HG02870 (cell line): ENCODE measurements at regions not wholly inside any gene's neighbourhood (a gene's known extent, or its start where the extent isn't known, plus 50 kb on each side); places are given as distances from the start of the nearest gene placed in this dataset.

Experiments used
- ATAC-seq: cut with Tn5 transposase; IDR thresholded peaks from one replicate; pipeline ENCODE4 v1.9.1; 2021; ENCODE audit warnings: mild to moderate bottlenecking, moderate library complexity; ENCODE audit not compliant: unreplicated experiment

DNA sequence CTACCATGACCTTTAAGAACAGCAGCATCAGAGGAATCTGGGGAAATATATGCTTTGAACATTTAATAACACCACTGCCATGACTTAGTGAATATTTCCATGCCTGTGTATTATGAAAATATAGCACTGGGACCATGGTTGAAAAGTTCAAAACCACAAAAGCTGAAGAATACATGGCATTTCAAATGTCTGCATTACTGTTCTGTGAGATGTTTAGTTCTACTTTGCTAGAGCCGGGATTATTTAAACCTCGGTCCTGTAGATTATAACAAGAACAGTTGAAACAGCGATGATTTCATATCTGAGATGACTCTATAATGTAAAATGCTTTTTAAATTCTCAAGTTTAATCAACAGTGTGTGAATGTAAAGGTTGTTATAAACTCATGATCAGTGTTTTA, 126.7 kb upstream of the AGA start:
- ATAC-seq: no peak

DNA sequence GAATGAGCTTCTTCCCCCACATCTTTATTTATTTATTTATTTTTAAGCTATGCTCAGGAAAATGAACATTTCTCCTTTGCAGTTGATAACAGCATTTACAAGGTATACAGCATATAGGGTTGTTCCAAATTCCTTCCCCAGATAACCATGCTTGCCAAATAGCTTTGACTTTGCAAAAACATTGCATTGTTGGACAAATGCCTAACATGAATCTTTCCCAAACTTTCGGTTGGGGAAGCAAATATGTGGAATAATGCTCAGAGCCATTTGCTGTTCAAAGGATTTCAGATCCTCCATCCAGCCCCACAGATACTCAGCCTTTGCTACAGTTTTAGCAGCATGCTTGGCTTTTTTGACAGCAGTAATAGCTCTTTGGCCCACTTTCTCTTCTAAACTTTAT, 127.2 kb upstream of the AGA start:
- no peak for ATAC-seq

DNA sequence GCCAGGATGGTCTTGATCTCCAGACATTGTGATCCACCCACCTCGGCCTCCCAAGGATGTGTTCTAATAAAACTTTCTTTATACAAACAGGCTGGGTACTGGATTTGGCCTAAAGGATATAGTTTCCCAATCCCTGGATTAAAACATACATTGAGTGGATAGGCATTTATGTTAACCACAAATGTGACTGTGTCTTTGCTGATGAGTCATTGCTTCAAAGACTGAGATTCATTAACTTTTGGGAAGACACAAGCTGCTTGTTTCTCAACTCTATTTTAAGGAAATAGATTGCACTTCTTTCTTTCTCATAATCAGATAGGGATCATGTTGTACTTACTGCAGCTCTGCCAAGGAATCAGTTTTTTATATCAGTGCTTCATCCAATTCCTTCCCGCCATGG, 131.3 kb upstream of the AGA start:
- no peak for ATAC-seq

DNA sequence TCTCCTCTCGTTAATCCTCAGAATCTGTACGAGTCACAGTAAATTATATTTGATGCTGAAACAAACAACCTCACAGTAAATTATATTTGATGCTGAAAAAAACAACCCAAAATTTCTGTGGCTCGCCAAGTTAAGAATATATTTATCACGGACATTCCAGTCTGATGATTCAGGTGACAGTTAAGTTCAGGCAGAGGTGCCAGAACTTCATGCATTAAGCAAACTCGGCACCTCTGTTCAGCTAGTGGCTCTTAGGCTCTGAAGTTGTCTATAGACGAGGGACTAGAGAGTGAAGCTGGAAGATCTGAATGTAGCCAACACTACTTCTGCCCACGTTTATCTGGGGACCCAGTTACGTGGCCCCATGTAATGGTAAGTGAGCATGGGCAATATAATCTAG, 132.2 kb upstream of the AGA start:
- ATAC-seq: no peak

DNA sequence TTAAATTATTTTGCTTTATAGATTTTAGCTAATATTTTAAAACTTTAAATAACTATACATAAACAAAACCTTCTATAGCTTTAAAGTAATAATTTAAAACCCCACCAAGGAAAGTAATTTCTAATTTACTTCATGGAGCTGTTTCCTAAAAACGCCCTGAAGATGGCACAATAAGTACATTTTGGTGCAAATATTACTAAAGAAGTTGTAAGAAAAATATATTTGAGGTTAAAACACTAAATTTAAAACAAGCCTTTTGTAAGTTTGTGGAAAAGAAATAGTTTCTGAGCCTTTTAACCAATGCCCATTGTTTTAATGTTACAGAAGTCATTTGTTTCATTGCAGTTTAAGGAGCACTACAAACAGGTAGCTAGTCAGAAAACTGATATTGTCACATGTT, 137.4 kb upstream of the AGA start:
- ATAC-seq: no peak

DNA sequence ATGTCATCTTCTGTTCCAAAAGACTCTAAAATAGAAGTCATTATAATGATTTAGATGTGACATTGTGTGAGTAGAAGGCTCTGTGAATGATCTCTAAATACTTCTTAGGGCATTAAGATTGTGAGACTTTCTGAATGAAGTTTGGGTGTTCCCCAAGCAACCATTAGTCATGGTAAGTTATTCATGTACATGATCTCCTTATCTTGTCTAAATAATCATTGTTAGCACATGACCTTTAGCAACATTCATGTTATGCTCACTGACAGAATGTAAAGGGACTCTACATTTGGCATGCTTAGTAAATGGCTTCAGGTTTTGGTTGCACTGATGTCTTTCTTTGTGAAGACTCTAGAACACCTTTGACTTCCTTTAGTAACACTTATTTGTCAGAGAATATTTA, 140.8 kb upstream of the AGA start:
- ATAC-seq: no peak

DNA sequence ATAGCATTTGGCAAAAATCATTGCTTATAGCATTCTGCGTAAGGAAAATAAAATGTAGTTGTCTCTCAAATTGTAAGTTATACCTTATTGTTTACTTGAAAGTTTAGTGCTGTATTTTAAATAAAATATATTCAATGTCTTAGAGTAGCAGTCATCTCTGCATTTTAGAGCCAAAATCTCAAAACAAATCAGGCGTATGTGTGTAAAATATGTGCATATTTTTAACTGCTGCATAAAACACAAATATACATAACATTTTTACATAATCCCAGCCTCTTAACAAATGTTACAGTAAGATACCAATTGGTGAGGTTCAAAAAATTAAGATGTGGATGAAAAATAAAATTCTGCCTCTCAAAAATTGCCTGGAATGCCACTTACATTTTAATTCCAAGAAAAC, 145.8 kb upstream of the AGA start:
- ATAC-seq: no peak

DNA sequence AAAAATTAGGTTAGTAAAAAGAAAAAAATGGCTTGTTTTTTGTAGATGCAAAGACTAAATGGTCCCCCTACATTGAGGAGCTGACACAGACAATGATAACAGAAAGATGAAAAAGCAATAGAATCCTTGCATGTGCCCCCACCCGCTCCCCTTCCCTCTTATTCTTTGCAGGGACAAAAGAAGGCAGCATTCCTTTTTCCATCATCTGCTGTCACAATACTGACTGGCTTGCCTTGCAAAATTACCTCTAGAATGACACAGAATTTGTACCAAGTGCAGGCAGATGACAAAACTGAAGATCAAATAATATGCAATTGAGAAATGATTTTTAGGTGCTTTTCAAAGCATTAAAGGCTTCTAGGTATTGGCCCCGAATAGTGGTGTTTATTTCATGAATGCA, 153.1 kb upstream of the AGA start:
- ATAC-seq: no peak

DNA sequence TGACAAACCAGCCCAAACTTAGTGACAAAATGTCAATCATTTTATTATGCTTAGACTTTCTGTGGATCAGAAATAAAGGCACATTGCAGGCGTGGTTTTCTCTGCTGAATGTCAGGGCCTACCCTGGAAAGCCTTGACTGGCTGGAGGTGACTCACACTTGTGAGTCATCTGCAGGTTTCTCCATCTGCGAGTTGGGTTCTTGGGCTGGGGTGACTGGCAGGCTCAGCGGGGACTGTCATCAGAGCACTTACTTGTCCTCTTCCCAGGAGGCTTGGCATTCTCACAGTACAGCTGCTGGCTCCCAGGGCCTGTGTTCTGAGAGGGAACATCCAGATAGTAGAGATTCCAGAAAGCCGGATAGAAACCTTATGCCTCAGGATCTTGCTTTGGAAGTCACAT, 153.8 kb upstream of the AGA start:
- ATAC-seq: no peak

DNA sequence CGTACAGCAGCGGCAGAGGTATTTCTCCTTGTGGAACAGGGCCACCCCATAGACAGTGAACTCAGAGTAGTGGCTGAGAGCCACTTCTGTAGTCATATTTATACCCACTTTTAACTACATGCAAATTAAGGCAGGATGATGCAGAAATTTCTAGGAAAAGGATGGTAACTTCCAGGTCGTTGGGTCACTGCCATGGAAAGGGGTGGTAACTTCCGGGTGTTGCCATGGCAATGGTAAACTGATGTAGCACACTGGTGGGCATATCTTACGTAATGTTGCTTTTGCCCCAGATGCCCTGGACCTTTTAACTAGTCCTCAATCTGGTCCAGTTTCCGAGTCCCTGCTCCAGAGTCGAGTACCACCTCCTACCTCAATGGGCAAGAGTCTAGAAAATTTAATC, 154.8 kb upstream of the AGA start:
- ATAC-seq: no peak

DNA sequence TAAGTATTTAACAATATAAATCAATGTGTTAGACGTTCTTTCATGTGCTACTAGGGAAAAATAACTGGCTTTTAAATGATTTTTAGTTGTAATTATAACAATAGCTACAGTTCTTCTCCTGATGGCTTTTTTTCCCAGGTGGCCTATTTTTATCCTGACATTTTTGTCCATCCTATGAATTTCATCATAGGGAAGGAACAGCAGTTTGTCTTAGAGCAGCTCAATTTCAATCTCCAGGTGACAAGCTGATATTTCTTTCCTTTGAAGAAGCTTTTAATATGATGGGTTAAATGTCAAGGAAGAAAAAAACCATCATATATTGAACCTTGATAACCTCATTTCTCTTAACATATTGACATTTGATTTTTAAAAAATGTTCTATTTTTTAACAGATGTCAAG, 163.0 kb upstream of the AGA start:
- no peak for ATAC-seq

DNA sequence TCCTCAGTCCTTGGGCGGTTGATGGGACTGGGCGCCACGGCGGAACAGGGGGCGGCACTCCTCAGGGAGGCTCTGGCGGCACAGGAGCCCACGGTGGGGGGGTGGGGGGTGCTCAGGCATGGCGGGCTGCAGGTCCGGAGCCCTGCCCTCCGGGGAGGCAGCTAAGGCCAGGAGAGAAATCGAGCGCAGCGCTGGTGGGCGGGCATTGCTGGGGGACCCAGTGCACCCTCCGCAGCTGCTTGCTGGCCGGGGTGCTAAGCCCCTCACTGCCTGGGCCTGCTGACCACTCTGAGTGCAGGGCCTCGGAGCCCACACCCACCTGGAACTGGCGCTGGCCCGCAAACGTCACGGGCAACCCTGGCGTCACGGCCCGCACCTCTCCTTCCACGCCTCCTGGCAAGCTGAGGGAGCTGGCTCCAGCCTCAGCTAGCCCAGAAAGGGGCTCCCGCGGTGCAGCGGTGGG, 164.9 kb upstream of the AGA start:
- ATAC-seq: no peak

DNA sequence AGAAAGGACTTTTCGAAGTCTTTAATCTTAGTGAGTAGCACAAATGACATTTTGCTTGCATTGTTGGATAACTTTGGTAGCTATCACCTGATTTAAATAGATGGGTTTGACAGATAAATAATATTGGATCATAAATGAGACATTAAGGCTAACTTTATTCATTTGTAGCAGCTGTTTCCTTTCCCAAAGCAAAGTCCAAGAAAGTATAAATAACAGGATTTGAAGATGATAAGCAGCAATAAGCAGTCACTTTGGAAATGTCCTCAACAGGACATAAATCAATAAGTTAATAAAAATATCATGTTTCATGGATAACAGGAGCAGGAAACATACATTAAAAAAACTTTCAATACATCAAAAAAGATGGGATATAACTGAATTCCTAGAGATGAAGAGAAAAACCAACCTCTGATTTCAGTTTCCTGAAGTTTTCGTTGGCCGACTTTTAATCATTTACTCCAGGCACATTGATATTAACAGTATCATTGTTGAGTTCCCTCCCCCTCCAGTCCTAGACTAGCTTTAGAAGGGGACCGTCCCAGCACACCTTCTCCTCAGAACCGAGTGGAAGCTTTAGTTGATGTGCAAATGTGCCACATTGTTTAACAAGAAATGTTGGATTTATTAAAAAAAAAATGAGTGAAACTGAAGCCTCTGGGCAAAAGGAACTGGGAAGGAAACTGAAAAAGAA, 169.9 kb upstream of the AGA start:
- no peak for ATAC-seq

DNA sequence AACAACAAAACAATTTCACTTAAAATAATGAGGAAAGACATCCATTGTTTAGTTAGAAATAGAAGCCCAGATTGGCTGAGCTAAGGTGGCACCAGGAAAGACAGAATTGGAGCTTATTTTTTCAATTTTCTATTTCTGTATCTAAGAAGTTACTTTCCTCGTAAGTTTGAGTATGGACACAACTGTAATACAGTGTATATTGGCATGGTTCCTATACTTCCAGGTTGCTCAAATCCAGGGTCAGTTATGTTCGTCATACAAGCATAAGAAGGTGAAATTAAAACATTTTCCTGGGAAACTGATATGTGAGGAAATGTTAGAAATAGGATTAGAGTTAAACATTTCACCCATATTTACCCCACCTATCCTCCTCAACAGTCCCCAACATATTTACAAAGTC, 170.4 kb upstream of the AGA start:
- ATAC-seq: no peak

DNA sequence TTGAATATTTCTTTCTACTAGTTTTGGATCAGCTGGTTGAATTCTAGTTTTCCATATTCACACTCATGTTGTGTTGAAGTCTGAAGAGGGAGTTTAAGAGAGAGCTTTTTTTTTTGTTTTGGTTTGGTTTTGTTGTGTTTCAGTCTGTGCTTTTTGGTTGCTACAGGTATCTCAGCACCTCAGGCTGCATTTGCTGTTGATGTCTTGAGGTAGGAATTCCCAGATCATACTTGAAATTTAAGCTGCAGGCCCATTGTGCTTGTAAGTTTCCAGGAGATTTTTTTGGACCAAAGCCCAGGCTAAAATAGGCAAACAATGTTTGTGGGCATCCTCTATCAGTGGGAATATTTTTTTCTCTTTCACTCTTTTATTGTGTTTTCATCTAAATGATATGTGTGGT, 190.2 kb upstream of the AGA start:
- ATAC-seq: no peak

DNA sequence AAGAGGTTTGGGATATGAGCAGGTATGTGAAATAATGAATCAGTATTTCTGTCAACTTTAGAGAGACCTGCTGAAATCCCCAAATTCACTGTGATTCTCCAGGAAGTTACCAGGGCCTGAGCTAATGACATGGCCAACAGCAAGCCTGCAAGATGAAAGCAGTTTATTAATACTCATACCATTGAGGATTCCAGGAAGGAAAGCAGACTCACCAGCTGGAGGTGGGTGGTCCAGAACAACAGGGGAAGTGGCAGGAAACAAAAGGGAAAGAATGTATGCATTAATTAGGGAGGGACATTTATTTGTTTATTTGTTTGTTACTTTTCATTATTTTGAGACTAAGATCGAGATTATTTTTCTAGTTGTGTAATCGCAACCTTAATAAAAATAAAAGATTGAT, 196.6 kb upstream of the AGA start:
- ATAC-seq: no peak

DNA sequence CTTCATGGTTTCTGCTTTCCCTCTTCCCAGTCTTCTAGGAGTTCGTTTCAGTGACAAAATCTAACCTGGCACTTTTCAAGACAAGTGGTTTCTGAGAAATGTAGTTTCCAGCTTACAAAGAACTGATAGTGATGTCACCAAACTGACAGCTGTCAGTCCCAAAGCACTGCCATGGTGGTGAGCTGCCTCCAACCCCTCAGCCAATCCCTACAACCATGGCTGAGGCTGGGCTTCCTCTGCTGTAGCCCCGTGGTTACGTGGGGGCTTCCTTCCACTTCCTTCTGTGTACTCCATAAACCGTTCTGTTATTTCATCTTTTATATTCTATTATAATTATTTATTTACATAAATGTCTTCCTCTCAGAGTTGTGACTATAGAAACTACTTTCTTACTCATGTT, 198.6 kb upstream of the AGA start:
- no peak for ATAC-seq

DNA sequence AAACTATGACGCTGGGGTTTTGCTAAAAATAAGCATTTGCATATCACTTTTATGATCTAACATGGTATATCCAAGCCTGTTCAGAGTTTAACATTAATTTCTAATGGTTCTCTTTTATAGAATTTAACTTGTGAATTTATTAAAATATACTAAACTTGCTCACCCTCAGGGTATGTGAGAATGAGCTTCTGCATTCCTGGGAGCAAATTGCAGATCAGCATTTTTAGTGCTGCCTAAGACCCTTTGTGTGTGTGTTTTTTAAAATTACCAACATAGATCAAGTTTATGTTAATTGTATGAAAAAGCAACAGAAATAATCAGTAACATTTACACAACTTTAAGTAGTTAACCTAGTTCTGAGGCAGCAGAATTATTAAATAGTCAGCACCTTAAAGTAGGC, 218.0 kb upstream of the AGA start:
- ATAC-seq: no peak

DNA sequence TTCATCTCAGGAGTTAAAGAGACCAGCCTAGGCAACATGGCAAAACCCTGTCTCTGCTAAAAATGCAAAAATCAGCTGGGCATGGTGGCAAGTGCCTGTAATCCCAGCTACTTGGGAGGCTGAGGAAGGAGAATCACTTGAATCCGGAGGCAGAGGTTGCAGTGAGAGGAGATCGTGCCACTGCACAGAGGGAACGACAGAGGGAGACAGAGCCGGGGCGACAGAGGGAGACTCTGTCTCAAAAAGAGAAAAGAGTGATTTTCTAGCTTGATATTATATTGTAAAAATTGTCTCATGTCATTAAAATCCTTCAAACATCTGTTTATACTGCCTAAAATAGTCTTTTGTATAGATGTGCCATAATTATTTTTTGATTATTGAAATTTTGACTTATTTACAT, 225.4 kb upstream of the AGA start:
- ATAC-seq: no peak

DNA sequence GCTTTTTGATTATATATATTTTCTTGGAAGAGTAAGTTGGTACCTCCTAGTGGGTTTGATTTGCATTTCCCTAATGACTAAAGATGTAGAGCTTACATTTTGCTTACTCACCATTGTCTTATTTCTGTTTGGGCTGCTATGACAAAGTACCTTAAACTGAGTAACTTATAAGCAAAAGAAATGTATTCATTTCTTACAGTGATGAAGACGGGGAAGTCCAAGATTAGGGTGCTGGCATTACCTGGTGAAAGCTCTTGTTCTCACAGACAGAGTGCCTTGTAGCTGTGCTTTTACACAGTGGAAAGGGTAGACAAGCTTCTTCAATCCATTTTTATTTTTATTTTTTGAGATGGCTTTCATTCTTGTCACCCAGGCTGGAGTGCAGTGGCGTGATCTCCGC, 229.2 kb upstream of the AGA start:
- ATAC-seq: no peak

DNA sequence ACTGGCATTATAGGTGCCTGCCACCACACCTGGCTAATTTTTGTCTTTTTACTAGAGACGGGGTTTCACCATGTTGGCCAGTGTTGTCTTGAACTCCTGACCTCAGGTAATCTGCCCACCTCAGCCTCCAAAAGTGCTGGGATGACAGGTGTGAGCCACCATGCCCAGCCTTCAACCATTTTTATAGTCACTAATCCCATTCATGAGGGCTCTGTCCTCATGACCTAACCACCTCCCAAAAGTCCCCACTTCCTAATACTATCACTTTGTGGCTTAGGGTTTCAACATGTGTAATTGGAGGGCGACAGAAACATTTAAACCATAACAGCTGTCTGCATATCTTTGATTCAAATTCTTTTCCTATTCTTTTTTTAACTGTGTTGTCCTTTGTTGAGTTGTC, 229.6 kb upstream of the AGA start:
- ATAC-seq: no peak

DNA sequence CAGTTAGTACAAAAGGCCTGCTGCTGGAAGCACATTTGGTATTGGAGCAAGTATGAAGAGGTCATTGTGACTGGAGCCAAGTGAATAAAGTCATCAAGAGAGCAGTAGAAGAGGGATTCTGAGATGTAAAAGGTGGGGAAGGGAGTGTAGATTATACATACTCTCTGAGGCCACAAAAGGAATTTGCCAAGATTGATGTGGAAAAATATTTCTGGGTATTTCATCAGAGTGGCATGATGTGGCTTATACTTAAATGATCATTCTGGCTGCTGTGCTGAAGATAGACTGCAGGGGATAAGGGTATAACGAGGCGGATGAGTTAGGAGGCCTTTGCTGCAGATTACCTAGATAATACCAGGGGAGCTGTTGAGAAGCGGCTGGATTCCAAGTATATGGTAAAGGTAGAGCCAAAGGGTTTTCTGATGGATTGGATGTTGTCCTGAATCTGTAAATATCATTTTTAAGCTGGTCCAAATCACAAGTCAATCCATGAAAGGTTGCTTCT, 231.8 kb upstream of the AGA start:
- ATAC-seq: no peak

DNA sequence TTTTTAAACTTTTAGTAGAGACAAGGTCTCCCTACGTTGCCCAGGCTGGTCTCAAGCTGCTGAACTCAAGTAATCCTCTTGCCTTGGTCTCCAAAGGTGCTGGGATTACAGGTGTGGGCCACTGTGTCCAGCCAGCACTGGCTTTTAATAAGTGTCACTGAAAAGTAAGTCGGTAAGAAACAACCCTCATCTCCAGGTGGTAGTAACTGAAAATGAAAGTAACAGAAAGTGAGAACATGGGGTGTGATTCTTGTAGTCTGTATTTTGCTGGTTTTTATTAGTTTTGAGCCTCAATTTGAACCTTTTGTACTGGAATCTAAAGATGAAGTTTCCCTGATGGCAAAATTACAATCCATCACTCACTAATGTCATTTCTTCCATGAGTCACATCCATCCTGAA, 238.1 kb upstream of the AGA start:
- ATAC-seq: no peak
